GM21360 (cell line): ENCODE measurements at regions not wholly inside any gene's neighbourhood (a gene's known extent, or its start where the extent isn't known, plus 50 kb on each side); places are given as distances from the start of the nearest gene placed in this dataset.

Experiments
- ATAC-seq: cut with Tn5 transposase; IDR thresholded peaks from one replicate; pipeline ENCODE4 v1.9.1; 2021; ENCODE audit warnings: mild to moderate bottlenecking, moderate library complexity; ENCODE audit not compliant: unreplicated experiment

GRCh38 chr9:13990994-13991393 lies 322.9 kb downstream of the NFIB start:
- no peak for ATAC-seq

- ATAC-seq: no peak
Measured at GRCh38 chr9:13990331-13990730, 323.6 kb downstream of the NFIB start.

GRCh38 chr9:13988944-13989343 lies 325.0 kb downstream of the NFIB start:
- ATAC-seq: no peak

DNA sequence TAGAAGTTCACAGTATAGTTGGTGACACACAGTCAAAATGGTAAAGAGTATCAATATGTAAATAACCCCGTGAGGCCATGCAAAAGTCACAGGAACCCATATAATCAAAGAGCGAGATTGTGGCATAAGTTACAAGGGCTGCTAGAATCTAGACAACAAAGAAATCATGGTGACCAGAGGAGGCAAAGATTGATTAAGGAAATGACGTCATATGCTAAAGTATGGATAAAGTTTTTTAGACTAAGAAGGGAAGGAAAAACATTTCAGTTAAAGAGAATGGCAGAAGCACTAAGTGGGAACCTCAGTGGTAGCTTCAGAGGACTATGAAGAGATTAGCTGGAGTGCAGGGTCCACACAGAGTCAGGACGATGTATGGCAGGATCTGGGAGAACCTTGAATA lies 330.3 kb downstream of the NFIB start:
- ATAC-seq: no peak

GRCh38 chr9:13979941-13980318 lies 334.0 kb downstream of the NFIB start:
- no peak for ATAC-seq

- ATAC-seq: no peak
Measured at GRCh38 chr9:13975611-13976290, 338.2 kb downstream of the NFIB start.

- no peak for ATAC-seq
Measured at GRCh38 chr9:13974891-13975290, 339.1 kb downstream of the NFIB start.

DNA sequence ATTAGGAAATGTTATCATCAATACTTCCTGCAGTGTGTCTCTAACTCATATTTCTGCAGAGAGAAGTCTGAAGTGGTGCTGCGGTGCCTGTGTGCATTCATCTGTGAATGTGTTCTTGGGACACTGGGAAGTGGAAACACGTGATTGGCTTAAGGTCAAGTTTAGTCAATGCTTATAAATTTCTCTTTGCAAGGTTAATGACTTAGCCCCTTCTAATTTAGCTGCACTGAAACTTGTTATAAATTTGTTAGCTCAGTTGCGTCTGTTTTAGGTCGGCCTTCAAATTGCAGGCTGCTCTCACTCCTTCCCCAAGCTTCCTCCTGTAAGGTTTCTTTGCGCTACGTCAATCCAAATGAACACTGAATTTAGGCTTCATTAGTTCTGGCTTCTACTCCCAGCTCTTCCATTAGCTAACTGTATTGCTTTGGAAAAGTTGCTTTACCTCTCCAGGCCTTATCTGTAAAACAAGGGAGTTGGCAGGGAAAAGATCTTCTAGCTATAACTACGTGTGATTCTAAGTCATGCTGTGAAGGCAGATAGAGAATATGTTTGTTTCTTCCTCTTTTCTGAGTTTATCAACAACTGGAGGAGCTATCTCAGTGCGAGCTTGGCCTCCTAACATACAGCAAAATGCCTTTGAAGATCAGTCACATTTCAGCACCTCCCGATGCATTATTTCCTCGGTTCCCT lies 341.8 kb downstream of the NFIB start:
- ATAC-seq: no peak

- ATAC-seq: no peak
Measured at GRCh38 chr9:13971415-13971814, 342.5 kb downstream of the NFIB start.

DNA sequence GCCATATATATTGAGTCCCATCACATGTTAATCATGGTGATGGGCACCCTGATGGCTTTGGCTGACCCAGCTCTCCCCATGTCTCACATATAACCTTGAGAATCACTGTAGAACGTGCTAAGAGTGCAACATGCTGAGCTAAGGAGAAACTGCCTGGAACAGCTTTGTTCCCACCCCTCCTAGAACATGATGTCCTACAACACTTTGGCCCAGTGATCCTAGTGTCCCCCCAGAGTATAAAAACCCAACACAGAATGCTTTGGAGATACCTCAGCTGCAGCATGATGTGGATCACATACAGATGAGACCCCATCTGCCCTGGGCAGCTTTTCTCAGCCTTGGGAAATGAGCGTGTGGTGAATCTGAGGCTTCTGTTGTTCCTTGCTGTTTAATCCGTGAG lies 343.5 kb downstream of the NFIB start:
- no peak for ATAC-seq

GRCh38 chr9:13970018-13970417 lies 343.9 kb downstream of the NFIB start:
- ATAC-seq: no peak

- ATAC-seq: no peak
Measured at GRCh38 chr9:13967438-13967837, 346.5 kb downstream of the NFIB start.

GRCh38 chr9:13967011-13967410 lies 346.9 kb downstream of the NFIB start:
- ATAC-seq: no peak

- ATAC-seq: peak; percentile 78
Measured at GRCh38 chr9:13963005-13963653, 350.8 kb downstream of the NFIB start.

- no peak for ATAC-seq
Measured at GRCh38 chr9:13962006-13962405, 351.9 kb downstream of the NFIB start.

DNA sequence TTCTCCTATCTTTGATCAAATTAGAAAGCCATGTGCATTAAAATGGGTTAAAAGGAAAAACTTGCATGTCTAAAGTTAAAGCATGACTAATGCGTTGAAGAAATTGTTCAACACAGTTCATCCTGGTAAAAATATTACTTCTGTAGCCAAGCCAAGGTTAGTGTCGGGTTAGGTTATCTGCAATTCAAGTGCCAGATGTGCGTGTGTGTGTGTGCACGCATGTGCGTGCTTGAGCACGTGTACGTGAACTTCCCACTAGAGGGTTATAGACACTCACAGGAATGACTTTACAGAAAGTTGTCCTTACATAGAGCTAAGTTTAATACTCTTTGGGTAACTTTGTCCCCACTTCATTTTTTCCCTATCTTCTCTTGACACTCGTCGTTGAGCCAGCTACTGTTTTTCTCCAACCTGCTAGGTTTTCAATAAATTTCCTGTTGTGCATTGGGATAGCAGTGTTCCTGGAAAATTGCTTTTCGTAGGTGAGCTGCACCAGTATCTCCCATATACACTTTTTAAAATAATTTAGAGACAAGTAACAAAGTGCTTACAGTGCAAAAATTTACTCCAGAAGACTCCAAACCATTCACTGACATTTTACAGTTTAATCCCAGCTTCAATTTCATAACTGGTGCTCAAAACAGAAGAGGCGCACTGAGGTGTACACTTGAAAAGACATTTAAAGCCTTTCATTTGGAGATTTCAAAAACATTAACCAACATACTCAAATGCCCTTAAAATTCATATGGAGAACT lies 353.8 kb downstream of the NFIB start:
- no peak for ATAC-seq

DNA sequence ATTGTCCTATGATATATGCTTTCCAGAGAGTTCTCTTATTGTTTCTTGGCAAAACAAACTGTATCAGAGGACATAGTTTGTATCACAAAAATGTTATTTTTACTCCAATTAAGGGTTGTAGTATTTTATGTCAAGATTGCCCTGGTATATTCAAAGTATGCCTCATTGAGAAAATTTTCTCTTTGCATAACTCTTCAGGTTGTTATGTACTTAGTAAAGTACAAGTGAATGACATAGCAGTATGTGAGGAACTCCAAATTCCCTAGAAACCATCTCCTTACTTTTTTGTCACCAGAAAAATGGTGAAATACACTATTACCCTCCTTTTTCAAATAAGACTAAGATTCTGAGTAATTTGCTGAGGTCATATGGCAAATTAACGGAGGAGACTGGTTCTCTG lies 355.3 kb downstream of the NFIB start:
- ATAC-seq: no peak

GRCh38 chr9:13957089-13957488 lies 356.9 kb downstream of the NFIB start:
- peak; percentile 73 for ATAC-seq

DNA sequence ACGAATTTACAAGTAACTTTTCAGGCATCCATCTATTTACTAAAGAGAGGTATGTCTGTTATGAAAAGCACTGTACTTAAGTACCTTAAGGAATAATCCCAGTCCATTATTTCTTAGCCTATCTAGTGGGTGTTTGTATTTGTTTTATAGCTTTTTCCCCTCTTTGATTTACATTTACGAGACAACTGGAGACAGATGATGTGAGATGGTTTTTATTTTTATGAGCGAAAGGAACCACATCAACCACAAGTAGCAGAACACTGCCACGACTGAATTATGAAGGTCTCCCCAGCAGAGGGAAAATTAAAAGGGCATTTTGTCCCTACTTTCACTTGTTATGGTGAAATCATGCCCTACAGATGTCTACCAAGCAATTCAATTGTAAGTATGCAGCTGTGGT lies 357.8 kb downstream of the NFIB start:
- ATAC-seq: peak; percentile 52

GRCh38 chr9:13952906-13953305 lies 361.0 kb downstream of the NFIB start:
- ATAC-seq: no peak

DNA sequence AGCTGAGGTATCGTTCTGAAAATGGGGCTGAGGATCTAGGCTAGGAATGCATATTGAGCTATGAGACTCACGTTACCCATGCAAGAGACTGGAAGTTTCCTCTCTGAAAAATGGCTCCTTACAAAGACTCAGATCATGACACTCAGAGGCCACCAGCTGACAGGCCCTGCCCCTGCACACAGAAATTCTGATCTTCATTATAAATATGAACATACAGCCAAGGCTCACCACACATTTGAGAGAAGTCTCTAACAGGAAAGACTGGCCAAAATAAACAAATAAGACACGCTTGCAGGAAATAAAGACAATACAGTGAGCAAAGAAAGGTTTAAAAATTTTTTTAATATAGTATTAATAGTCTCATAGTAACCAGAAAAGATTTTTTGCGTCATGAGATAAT lies 365.9 kb downstream of the NFIB start:
- no peak for ATAC-seq

- no peak for ATAC-seq
Measured at GRCh38 chr9:13943176-13943575, 370.8 kb downstream of the NFIB start.
